Gastrocnemius medialis (tissue), 4 donors: ENCODE measurements at regions not wholly inside any gene's neighbourhood (a gene's known extent, or its start where the extent isn't known, plus 50 kb on each side); places are given as distances from the start of the nearest gene placed in this dataset.

Experiments used
- POLR2A ChIP-seq, 2 donors: fragments of 450-650 bp; IDR thresholded peaks; one replicate each; pipeline ENCODE4 v1.6.1; 2017; ENCODE audit warnings: antibody characterized with exemption in 2 of 2, mild to moderate bottlenecking in 2 of 2, moderate library complexity in 2 of 2
- TF ChIP-seq, protein P1 (sequence below), 5 experiments: fragments of 450-650 bp in 3 of 5; fragments of 200-600 bp in 2 of 5; sonication (generic) in 2 of 5; IDR thresholded peaks in 4 of 5; conservative IDR thresholded peaks in 1 of 5; 1 replicate in 4 of 5; 2 replicates in 1 of 5; pipeline ENCODE4 v1.5.1; 2016 to 2019; ENCODE audit warnings: antibody characterized with exemption in 5 of 5, mild to moderate bottlenecking in 3 of 5, moderate library complexity in 3 of 5

DNA sequence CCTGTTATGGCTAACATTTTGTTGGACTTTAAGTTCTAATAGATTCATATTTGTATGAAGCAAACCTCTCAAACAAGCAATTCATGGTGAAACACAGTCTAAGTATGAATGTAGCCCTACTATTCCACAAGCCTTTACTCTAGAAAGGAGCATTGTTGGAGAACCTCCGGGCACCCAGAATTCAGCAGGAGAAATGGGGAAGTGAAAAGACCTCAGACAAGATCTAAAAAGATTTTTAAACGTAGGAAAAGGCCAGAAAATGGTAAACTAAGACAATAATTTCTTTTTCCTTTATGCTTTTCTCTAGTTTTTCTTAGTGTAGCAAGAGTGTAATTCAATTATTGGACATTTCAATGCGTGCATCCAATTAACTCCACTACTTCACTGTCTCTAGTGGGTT, 426.4 kb downstream of the INSC start:
- TF ChIP-seq, protein P1, sequence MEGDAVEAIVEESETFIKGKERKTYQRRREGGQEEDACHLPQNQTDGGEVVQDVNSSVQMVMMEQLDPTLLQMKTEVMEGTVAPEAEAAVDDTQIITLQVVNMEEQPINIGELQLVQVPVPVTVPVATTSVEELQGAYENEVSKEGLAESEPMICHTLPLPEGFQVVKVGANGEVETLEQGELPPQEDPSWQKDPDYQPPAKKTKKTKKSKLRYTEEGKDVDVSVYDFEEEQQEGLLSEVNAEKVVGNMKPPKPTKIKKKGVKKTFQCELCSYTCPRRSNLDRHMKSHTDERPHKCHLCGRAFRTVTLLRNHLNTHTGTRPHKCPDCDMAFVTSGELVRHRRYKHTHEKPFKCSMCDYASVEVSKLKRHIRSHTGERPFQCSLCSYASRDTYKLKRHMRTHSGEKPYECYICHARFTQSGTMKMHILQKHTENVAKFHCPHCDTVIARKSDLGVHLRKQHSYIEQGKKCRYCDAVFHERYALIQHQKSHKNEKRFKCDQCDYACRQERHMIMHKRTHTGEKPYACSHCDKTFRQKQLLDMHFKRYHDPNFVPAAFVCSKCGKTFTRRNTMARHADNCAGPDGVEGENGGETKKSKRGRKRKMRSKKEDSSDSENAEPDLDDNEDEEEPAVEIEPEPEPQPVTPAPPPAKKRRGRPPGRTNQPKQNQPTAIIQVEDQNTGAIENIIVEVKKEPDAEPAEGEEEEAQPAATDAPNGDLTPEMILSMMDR (IDR thresholded peaks at IDR 0.05 in 4 of 5, conservative IDR thresholded peaks at IDR 0.05 in 1 of 5): no peak
- TF ChIP-seq POLR2A (IDR thresholded peaks at IDR 0.05): no peak
